ENCODE measurements at regions not wholly inside any gene's neighbourhood (a gene's known extent, or its start where the extent isn't known, plus 50 kb on each side); places are given as distances from the start of the nearest gene placed in this dataset.

DNA sequence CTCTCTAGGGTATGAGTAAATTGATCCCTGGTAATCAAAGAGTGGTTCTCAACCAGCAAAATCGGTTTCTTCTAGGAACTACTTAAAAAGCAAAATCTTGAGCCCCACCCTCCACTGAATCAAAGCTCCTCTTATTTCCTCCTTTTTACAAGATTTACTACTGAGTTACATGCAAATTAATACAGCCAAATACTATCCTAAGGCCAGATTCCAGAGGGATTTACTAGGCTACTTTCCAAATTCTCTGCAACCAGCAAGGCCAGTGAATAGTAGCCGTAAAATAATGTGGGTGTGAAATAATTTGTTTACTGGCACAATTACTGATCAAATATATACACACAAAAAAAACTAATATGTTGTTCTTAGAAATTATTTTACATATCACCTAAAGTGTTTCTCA lies 1583.8 kb downstream of the NCAM2 start:
- no peak for DNase-seq (ENCODE audit: low spot score)

DNA sequence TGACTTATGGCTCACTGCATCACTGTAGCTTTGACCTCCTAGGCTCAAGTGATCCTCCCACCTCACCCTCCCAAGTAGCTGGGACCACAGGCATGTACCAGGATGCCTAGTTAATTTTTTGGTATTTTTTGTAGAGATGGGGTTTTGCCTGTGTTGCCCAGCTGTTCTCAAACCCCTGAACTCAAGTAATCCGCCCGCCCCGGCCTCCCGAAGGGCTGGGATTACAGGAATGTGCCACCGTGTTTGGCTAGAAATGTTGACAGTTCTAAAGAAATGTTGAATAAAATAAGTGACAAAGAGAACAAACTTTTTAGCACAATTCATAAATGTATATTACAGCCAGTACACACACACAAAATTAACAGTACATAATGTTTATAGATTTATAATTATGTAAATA lies 1586.1 kb downstream of the NCAM2 start:
- DNase-seq (ENCODE audit: low spot score): no peak

DNA sequence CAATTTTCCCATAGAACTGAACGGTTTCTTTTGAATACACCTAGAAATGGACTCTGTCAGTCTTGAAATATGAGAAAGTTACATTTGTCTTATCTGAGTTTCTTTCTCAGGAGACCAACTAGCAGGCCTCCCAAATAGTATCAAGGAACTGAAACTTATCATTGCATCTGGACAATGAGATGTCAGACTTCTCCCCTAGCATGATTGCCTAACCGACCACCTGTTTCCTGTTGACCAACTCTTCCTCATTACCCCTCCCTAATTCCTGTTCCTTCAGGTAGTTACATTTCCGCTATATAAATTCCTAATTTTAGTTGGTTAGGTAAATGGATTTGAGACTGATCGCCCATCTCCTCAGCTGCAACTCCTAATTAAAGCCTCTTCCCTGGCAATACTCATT lies 1587.3 kb downstream of the NCAM2 start:
- DNase-seq (ENCODE audit: low spot score): no peak

DNA sequence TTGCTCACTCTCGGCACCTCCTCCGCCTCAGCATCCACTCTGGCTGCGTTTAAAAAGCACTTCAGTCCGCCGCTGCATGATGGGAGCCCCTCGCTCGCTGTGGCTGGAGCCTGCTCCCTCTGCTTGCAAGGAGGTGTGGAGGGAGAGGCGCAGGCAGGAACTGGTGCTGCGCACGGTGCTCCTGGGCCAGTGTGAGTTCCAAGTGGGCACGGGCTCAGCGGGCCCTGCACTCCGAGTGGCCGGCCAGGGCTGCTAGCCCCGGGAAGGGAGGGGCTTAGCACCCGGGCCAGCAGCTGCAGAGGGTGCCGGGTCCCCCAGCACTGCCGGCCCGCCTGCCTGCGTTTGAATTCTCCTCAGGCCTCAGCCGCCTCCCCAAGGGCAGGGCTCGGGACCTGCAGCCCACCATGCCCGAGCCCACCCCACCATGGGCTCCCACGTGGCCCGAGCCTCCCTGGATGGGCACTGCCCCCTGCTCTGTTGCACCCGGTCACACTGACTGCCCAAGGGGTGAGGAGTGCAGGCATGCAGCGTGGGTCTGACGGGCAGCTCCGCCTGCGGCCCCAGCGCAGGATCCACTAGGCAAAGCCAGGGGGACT lies 1599.5 kb downstream of the NCAM2 start:
- no peak for DNase-seq (ENCODE audit: low spot score)

DNA sequence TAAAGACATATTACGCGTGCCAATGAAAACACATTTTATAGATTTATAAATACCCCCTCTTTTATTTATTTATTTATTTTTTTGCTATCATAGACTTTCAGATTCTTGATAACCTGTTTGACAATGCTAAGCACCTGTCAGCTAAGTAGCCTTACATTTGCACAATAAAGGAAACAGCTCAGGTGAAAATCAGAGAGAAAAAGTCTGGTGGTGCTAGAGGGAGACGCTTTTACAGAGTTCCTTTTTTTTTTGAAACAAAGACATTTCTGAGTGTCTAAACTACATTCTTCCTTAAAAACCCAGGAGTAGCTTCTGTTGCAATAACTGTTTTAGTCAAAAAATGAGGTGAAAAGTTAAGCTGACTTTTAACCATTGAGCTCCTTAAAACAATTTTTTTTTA lies 1611.6 kb downstream of the NCAM2 start:
- no peak for DNase-seq (ENCODE audit: low spot score)

DNA sequence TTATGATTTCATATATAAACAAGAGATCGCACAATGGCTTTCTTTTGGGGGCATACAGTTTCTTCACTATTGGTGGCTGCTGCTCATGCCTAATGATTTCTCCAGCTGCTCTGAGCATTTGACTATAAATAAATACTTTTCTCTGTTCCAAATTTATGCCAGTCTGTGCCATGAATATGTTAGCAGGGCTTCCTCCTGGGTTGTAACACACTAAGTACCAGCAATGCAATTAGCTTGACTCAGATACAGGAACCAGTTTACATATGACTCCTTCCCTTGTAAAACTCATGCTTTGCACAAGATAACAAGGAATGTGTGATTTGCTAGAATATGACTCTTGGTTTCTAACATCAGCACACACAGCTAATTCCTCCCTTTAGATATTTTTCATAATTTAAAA lies 1629.7 kb downstream of the NCAM2 start:
- no peak for DNase-seq (ENCODE audit: low spot score)

DNA sequence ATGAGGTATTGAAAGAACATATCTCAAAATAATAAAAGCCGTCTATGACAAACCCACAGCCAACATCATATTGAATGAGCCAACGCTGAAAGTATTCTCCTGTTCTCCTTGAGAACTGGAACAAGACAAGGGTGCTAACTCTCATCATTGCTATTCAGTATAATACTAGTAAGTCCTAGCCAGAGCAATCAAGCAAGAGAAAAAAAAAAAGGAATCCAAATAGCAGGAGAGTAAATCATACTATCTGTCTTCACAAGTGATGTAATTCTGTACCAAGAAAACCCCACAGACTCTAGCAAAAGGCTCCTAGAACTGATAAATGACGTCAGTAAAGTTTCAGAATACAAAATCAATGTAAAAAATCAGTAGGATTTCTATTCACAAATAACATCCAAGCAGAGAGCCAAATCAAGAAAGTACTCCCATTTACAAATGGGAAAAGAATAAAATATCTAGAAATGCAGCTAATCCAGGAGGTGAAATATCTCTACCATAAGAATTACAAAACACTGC lies 1632.8 kb downstream of the NCAM2 start:
- DNase-seq (ENCODE audit: low spot score): no peak

DNA sequence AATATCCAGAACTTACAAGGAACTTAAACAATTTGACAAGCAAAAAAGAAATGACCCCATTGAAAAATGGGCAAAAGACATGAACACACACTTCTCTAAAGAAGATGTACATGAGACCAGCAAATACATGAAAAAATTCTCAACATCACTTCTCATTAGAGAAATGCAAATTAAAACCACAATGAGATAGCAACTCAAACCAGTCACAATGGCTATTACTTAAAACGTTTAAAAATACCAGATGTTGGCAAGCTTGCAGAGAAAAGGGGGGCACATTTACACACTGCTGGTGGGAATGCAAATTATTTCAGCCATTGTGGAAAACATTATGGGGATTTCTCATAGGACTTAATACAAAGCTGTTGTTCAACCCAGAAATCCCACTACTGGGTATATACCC lies 1634.0 kb downstream of the NCAM2 start:
- no peak for DNase-seq (ENCODE audit: low spot score)

DNA sequence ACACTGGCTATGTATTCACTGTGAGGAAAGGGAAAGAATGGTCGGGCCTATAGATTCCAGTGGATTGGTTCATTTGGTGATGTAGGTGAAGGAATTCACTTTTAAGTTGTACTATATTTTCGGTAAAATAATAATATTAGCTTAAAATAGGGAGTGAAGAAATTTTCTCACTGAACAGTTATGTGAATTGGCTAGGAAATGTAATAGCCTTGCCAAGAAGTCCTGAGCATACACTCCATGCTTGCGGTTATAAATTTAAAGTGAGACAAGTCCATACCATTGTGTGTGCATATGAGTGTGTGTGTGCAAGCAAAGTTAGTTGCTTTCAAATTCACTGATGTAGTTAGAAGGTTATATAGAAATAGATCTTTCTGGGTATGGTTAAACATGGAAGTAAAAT lies 1651.0 kb downstream of the NCAM2 start:
- DNase-seq (ENCODE audit: low spot score): no peak

DNA sequence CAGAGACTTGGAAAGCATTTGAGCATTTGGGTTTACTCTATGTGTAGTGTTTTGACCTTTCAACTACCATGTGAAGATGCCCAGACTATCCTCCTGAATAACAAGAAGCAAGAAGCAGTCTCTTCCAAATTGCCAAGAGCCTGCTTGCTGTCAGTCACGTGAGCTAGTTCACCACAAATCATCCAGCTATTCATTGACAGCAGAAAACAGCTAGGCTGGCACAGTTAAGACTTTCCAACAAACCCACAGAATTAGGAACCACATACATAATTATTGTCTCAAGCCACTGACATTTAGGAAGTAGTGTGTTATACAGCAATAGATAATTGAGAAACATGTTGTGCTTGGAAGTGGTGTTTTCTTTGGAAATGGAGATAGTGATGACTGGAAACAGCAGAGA lies 1652.0 kb downstream of the NCAM2 start:
- no peak for DNase-seq (ENCODE audit: low spot score)

DNA sequence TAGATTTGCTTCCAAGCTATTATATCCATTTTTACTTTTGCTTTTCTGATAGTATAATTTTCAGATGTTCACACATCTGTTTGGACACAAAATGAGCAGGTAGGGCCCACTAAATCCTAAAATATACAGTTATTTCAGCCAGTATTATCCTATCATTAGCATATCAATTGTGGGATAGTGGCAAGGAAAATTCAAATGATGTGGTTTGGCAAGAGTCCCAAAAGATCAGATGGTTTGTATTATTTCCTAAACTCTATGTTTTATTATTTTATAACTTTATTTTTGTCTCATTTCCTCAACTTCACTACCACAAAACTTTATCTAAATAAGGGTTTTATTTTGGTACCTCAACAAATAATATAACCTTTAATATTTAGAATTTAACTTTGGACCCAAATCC lies 1659.6 kb downstream of the NCAM2 start:
- no peak for DNase-seq (ENCODE audit: low spot score)

DNA sequence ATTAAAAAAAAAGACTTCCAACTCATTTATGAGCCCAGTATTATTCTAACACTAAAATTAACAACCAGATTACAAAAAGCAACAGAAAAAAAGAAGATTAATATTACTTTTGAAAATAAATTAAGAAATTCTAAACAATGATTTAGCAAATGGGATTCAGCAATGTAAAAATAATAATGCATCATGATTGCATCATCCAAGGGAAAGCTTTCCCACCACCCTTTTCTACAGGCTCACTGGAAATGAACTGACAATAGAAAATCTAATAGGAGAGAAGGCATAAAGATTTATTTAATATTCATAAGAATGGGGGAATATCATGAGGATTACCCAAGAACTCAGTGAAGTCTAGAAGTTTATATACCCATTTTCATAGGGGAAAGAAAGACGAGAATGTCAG lies 1671.9 kb downstream of the NCAM2 start:
- DNase-seq (ENCODE audit: low spot score): no peak

DNA sequence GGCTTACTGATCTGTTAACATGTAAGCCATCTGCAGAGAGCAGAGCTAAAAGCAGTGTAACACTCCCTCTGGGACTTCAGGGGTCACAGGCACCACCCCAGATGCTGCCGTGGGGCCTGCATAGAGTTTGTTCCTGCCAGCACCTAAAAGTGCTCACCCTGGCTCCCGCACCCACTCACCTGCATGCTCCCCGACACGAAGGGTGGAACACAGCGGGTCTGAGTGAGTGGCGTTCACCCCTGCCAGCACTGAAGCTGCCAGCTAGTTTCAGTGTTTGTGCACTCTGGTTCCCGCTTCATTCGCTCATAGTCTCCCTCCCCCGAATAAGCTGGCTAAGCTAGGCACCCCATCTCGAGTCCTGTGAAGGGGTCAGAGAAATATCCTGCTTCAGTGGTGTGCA lies 1681.0 kb downstream of the NCAM2 start:
- DNase-seq (ENCODE audit: low spot score): no peak

DNA sequence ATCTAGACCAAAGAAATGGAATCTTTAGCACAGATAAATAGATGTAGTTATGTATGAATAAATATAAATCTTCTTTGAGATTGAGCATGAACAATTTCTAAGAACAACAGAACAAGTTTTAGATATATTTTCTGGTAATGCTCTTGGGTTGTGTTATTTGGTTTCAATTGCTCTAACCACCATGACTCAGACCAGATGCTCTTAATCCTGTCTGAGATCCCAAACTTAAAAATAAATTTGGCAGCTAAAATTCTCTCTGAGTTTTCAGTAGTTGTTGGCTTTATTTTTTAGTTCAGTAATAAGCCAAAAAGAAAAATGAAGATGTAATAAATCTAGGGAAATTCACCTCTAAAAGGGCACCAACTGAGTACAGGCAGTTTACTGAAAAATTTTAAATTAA lies 1693.4 kb downstream of the NCAM2 start:
- DNase-seq (ENCODE audit: low spot score): no peak

DNA sequence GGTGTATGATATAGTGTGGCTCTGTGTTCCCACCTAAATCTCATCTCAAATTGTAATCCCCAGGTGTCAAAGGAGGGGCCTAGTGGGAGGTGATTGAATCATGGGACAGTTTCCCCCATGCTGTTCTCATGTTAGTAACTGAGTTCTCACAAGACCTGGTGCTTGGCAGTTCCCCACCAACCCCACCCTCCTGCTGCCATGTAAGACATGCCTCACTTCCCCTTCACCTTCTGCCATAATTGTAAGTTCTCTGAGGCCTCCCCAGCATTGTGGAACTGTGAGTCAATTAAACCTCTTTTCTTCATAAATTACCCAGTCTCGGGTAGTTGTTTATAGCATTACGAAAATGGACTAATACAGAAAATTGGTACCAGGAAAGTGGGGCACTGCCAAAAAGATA lies 1705.3 kb downstream of the NCAM2 start:
- DNase-seq (ENCODE audit: low spot score): no peak

DNA sequence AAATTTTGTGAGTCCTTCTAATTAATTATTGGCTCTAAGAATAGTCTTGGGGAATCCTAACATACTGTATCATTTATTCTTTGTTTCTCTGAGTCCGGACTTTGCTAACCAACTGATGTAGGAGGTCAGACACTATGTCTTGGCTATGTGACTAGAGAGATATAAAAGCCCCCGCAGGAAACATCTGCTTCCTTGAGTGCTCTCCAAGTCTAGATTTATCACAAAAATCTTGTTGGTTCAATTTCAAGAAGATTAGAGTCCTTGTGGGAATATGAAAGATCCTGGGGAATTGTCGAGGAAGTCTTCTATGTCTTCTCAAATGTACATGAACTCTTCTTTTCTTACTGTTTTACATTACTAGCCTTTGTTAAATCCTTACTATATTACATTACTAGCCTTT lies 1712.5 kb downstream of the NCAM2 start:
- no peak for DNase-seq (ENCODE audit: low spot score)

DNA sequence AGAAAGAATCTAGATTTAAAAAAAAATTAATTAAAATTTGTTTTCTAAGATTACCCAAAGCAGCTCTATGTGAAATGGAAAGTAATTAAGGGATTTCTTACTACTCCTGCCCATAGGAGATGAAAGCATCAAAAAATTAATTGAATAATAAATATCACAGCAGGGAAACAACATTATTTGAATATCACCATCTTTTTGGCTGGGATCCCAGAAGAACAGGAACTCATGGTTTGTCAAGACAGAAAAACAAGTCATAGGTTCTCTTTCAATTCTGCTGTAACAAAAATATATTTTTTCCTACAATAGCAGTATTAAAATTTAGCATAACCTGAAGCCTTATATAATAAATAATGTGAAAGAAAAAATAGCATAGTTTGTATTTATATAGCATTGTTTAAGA lies 1713.4 kb downstream of the NCAM2 start:
- DNase-seq (ENCODE audit: low spot score): no peak

DNA sequence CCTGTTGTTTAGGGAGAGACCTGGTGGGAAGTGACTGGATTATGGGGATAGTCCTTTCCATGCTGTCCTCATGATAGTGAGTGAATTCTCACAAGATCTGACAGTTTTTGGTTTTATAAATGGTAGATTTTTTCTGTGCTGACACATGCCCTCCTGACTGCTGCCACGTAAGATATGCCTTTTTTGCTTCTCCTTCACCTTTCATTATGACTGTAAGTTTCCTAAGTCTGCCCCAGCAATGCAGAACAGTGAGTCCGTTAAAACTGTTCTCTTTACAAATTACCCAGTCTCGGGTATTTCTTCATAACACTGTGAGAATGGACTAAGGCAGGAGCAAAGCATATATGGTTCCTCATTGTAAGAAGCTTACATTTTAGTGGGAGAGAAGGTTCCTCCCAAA lies 1727.2 kb downstream of the NCAM2 start:
- DNase-seq (ENCODE audit: low spot score): no peak

DNA sequence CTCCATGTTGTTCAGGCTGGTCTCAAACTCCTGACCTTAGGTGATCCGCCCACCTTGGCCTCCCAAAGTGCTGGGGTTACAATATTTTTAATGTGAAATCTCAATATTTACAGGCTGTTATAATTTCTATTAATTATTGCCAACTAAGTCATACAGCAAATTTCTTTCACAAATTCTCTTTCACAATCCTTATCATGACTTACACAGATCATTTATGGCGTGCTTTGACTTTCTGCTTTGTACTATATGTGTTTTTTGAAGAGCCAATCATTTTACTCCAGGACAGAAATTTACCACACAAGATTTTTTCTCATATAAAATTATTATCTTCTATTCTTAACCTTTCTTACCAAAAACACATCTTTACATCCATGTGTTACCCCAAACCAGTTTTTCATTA lies 1729.9 kb downstream of the NCAM2 start:
- no peak for DNase-seq (ENCODE audit: low spot score)

DNA sequence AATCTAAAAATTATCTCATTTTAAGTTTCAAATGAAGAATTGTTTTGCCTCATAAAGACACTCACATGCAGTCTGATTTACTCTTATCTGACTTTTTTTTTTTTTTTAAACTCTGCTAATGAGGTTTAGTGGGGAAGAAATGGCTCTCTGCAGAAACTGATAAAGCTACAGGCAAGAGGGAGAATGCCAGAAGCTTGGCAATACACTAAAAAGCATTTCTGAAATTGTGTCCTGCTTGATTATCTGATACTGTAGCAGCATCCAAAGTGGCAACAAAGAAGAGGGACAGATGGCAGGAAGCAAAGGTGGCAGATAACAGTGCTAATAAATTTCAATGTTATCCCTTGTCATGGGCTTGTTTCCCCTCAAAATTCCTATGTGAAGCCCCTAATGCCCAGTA lies 1744.9 kb downstream of the NCAM2 start:
- no peak for DNase-seq (ENCODE audit: low spot score)

DNA sequence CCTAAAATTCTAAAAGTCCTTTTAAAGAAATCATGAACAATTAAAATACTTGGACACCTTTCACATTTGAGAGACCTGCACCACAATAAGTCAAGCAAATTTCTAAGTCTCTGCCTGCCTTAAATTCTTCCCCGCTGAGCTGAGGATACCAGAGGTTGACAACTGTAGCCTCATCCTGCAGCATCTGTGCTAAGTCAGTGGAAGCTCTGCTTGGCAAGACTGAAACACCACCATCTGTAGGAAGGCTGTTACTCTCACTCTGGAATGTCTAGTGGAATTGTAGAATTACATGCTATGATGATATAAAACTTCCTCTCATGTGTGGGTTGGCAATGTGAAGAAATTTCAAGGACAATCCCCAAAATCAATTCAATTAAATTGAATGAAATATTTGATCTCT lies 1756.5 kb downstream of the NCAM2 start:
- no peak for DNase-seq (ENCODE audit: low spot score)

DNA sequence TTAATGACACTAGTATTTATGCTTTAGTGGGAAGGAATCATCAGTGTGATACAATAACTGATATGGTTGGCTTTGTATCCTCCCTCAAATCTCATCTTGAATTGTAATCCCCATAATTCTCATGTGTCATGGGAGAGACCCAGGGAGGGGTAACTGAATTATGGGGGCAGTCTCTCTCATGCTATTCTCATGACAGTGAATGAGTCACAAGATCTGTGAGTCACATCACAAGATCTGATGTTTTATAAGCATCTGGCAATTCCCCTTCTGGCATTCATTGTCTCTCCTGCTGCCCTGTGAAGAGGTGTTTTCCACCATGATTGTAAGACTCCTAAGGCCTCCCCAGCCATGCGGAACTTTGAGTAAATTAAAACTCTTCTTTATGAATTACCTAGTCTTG lies 1760.3 kb downstream of the NCAM2 start:
- DNase-seq (ENCODE audit: low spot score): no peak

DNA sequence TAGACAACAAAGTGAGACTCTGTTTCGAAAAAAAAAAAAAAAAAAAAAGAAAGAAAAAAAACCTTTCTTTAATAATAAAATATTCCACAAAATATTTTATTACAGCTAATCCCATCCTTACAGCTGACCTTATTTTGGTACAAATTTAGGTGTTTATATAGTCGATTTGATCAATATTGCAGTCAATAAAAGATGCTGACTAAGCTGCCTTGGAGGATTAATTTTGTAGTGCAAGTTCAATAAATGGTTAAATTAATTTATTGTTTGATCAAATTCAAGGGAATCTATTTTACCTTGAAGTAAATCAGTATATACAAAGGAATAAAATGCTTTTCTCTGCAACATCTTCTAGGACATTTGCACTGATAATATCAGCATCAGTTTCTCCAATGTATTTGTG lies 1764.3 kb downstream of the NCAM2 start:
- DNase-seq (ENCODE audit: low spot score): no peak

DNA sequence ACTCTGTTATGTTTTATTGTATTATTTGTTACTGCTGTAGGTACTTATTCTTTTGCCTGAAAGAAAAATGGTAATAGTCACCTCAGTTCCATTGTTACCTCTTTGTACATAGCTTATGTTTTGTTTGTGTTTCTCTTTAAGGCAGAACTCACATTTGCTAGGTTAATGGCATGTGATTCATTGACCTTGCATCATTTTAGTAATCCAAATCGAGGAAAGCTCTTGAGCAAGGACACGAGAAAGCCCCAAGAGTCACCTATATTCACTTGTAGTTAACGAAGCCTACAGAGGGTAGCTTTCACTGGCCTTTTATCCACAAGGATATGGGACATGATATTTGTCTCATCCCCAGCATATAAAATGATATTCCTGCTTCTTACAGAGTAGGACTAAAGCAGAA lies 1765.2 kb downstream of the NCAM2 start:
- no peak for DNase-seq (ENCODE audit: low spot score)

DNA sequence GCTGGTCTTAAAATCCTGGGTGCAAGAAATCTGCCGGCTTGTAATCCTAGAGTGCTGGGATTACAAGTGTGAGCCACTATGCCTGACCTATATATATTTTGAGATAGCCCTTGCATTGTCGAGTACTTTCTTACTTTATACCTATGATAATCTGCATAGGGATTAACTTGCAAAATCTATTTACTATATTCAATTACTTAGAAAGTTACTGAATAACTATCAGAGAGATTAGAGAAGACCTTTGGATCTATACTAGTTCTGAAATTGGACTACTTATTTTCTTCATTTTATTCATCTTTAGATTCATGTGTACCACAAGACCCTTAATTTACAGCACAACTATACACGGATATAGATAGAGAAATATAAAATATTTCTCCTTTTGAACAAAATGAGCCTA lies 1766.0 kb downstream of the NCAM2 start:
- no peak for DNase-seq (ENCODE audit: low spot score)
